ENCODE measurements at regions not wholly inside any gene's neighbourhood (a gene's known extent, or its start where the extent isn't known, plus 50 kb on each side); places are given as distances from the start of the nearest gene placed in this dataset.

GRCh38 chr15:70344666-70345065 lies 246.9 kb upstream of the TLE3 start:
- ATAC-seq = peak; percentile 60 to 68
- DNase-seq = no peak
- Histone ChIP-seq H3K4me3 (no peak overlapping the region), H3K9me3 (no peaks in the 10 kb centered on the region), H3K27me3 (ENCODE audit: low read depth) (no peaks in the 10 kb centered on the region), H3K36me3 (no peaks in the 10 kb centered on the region), H3K27ac (no peak overlapping the region), H3K4me1 (peaks cover 33% of the 10 kb centered on the region)
- intact Hi-C loops (cut with DNase I) = no loop called here
- no peak for TF ChIP-seq CTCF (IDR thresholded peaks at IDR 0.05)

GRCh38 chr15:70343961-70344621 lies 246.4 kb upstream of the TLE3 start:
- no peaks in the 10 kb centered on the region for H3K9me3 ChIP-seq
- ATAC-seq (no peak), DNase-seq (no peak)
- no peaks in the 10 kb centered on the region for H3K36me3 ChIP-seq
- intact Hi-C loops (cut with DNase I) = no loop called here
- H3K27me3 ChIP-seq (ENCODE audit: low read depth) = no peaks in the 10 kb centered on the region
- H3K4me1 ChIP-seq = peaks cover 27% of the 10 kb centered on the region
- no peak for TF ChIP-seq CTCF (IDR thresholded peaks at IDR 0.05)
- no peak overlapping the region for H3K27ac ChIP-seq
- H3K4me3 ChIP-seq = no peak overlapping the region

- no peak for DNase-seq
- Histone ChIP-seq H3K4me3 (no peak overlapping the region), H3K27me3 (ENCODE audit: low read depth) (no peaks in the 10 kb centered on the region), H3K4me1 (peaks cover 14% of the 10 kb centered on the region), H3K9me3 (no peaks in the 10 kb centered on the region), H3K36me3 (no peaks in the 10 kb centered on the region), H3K27ac (no peak overlapping the region)
- intact Hi-C loops (cut with DNase I) = no loop called here
- no peak for TF ChIP-seq CTCF (IDR thresholded peaks at IDR 0.05)
- ATAC-seq = no peak
Observed at GRCh38 chr15:70342554-70343548, 245.1 kb upstream of the TLE3 start.

GRCh38 chr15:70342141-70342540 lies 244.4 kb upstream of the TLE3 start:
- no peak overlapping the region for H3K4me3 ChIP-seq
- DNase-seq (no peak), ATAC-seq (no peak)
- TF ChIP-seq CTCF (IDR thresholded peaks at IDR 0.05) = no peak
- intact Hi-C loops (cut with DNase I) = no loop called here
- no peaks in the 10 kb centered on the region for H3K36me3 ChIP-seq
- no peaks in the 10 kb centered on the region for H3K27me3 ChIP-seq (ENCODE audit: low read depth)
- H3K4me1 ChIP-seq = peaks cover 8% of the 10 kb centered on the region
- no peak overlapping the region for H3K27ac ChIP-seq
- no peaks in the 10 kb centered on the region for H3K9me3 ChIP-seq

- no peaks in the 10 kb centered on the region for H3K36me3 ChIP-seq
- intact Hi-C loops (cut with DNase I) = no loop called here
- no peak for TF ChIP-seq CTCF (IDR thresholded peaks at IDR 0.05)
- DNase-seq (no peak), ATAC-seq (no peak)
- H3K9me3 ChIP-seq = no peaks in the 10 kb centered on the region
- peaks cover 8% of the 10 kb centered on the region for H3K4me1 ChIP-seq
- H3K4me3 ChIP-seq = no peak overlapping the region
- no peak overlapping the region for H3K27ac ChIP-seq
- H3K27me3 ChIP-seq (ENCODE audit: low read depth) = no peaks in the 10 kb centered on the region
Observed at GRCh38 chr15:70341566-70341965, 243.8 kb upstream of the TLE3 start.

All from lower lobe of right lung (tissue), 2 donors.